ENCODE measurements at regions not wholly inside any gene's neighbourhood (a gene's known extent, or its start where the extent isn't known, plus 50 kb on each side); places are given as distances from the start of the nearest gene placed in this dataset.

DNA sequence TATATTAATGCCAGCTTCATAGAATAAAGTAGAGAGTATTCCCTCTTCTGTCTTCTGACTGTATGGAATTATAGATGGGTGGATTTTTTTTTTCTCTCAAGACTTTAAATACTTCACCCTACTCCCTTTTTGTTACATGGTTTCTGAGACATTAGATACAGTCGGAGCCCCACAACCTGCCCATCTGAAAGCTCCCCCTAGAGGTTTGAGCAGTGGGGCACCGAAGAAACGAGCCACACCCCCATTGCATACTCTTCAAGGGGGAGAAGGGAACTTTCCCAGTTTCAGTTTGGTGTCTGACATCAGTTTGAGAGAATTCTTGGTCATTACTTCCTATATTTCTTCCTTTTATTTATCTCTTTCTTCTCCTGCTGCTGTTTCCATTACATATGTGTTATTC lies 437.6 kb upstream of the AGA start:
- TF ChIP-seq, protein P1, sequence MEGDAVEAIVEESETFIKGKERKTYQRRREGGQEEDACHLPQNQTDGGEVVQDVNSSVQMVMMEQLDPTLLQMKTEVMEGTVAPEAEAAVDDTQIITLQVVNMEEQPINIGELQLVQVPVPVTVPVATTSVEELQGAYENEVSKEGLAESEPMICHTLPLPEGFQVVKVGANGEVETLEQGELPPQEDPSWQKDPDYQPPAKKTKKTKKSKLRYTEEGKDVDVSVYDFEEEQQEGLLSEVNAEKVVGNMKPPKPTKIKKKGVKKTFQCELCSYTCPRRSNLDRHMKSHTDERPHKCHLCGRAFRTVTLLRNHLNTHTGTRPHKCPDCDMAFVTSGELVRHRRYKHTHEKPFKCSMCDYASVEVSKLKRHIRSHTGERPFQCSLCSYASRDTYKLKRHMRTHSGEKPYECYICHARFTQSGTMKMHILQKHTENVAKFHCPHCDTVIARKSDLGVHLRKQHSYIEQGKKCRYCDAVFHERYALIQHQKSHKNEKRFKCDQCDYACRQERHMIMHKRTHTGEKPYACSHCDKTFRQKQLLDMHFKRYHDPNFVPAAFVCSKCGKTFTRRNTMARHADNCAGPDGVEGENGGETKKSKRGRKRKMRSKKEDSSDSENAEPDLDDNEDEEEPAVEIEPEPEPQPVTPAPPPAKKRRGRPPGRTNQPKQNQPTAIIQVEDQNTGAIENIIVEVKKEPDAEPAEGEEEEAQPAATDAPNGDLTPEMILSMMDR (IDR thresholded peaks at IDR 0.05; ENCODE audit: low read length) = no peak
- TF ChIP-seq EZH2phosphoT487 (IDR thresholded peaks at IDR 0.05; ENCODE audit: low read length) = no peak
- TF ChIP-seq EZH2 (optimal IDR thresholded peaks at IDR 0.05; ENCODE audit: low read depth, low read length) = no peak

Measured in MM.1S (cell line).